Limb (tissue), 2 donors: ENCODE measurements at regions not wholly inside any gene's neighbourhood (a gene's known extent, or its start where the extent isn't known, plus 50 kb on each side); places are given as distances from the start of the nearest gene placed in this dataset.
"Not testable (repeated sequence)": the region's sequence is repeated elsewhere in the genome, so short reads cannot be mapped to it uniquely, and the experiment has no call there.

ENCODE experiments used
- DNase-seq, 2 donors: peaks; one replicate each; pipeline ENCODE4 v3.0.0-alpha.2; 2016; ENCODE audit errors: extremely low spot score in 2 of 2

DNA sequence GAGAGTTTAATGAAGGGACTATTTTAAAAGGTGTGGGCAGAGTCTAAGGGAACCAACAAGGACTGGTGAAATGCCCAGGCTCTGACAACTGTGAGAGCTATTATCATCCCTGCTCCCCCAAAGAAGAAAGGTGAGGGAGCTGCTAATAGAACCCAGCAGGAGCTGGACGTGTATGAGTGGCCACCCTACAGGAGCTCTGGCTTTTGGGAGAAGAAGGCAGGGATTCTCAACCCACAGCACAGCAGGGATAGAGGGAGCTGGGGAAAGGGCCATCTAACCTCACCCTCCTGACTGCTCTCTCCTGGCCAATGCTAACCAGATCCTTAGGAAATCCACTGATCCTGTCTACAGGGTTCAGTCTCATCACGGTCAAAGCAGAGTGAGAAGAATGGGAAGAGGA lies 57.1 kb downstream of the GRIN2B start:
- DNase-seq: no peak

DNA sequence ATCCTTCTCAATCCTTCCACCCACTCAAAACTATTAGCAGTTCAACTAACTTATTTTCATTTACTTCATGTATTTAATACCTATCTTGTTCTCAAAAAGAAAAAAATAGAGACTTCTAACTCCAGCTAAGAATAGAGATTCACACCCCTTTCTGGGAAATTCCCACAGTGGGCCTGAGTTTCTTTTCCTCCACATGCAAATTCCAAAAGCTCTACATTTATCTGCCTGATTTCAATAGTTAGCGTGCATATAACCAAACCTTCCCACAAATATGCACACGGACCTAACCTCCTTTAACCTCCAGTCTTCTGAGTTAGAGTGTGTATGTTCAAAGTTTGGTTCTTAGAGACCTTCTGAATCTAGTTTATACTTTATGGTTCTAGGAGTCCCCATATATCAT lies 62.5 kb downstream of the GRIN2B start:
- no peak for DNase-seq

DNA sequence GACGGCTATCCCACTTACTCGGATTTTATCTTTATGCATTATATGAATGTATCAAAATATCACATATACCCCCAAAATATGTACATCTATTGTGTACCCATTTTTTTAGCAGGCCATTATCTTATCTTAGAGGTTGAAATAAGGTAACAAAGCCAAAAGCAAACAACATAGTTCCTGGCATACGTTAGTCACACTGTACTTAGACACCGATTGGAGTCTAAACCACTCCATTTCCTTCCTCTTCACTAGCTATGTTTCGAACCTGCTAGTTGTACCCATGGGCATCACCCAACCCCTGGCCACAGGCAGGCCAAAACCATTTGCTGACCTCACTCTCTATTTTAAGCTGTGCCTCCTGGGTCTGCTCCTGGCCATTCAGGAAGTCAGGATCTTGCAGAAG lies 66.3 kb downstream of the GRIN2B start:
- no peak for DNase-seq

DNA sequence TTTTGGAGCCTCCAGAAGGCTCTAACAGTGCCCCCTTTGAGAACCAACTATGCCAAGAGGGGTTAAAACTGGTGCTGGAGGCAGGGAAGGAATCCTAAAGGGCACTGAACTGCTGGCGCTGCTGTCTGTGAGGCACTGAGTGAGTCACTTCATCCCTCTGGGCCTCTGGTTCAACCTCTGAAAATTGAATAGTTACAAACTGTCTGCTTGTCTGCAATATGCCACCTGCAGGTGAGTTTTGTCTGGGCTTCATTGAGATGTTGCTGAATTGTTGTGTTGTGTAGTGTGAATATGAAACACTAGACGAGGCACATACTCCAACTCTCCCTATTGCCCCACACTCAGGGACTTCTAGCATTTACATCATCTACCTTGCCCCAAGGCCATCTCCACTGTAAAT lies 68.0 kb downstream of the GRIN2B start:
- no peak for DNase-seq

DNA sequence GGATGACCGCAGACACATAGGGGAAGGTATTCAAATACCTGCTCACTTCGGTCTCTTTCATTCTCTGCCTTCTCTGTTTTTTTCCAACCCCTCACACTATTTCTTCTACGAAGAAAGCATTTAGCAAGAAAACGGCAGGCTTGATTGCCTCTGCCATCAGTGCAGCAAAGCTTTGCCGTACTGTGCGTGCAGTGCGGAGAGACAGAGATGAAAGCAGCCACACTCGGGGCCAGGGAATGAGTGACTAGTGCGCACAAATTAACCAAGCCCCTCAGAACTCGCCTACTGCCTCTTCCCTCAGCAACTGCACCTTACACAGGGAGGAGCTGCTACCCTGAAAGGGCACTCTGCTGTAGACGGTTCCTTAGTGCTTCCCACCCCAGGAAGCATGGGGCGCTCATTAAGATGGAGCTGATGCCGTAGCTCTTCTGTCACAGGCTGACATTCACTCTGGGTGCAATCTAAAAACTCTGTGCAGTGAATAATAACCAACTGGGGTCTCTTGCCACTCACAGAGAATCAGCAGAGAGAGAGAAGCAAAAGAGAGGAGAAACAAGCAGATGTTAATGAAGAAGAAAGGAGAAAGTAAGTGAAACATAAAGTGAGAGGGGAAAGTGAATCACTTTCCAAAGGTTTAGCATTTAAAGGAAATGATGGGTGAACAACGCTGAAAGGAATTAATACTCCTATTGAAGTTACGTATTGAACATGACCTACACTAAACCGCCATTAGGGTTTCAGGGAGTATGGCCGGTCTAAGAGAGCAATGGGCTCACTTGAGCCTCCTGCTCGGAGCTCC lies 69.4 kb downstream of the GRIN2B start:
- DNase-seq: no peak

DNA sequence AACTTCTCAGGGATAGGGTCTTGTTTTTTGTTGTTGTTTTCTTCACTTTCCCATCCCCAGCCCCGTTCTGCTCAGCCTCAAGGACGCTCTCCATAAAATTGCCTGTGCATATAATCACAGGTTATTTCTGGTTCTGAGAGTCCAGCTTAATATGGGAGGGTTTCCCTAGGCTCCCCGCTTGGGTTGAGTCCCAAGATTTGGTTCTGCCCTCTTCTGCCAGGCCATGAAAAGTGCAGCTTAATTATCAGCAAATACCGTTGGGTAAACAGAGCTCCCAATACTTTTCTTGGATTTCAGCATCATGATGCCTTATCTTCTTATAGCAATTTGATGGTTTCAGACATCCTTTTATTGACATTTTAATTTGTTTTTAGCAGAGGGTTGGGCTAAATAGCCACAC lies 75.6 kb downstream of the GRIN2B start:
- no peak for DNase-seq

DNA sequence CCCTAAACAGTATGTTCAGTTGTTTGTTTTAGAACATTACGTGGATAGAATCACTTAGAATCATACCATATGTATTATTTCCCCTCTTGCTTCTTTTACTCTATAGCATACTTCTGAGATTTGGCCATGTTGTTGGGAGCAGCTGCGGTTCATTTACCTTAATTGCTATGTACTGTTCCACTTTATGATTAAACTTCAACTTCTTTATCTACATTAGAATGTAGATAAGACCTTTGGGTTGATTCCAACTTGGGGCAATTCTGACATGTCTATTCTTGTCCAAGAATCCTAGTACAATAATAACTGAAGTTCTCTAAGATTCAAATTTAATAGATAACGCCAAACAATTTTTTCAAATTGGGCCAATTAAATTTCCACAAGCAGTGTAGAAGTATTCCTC lies 80.7 kb downstream of the GRIN2B start:
- no peak for DNase-seq

DNA sequence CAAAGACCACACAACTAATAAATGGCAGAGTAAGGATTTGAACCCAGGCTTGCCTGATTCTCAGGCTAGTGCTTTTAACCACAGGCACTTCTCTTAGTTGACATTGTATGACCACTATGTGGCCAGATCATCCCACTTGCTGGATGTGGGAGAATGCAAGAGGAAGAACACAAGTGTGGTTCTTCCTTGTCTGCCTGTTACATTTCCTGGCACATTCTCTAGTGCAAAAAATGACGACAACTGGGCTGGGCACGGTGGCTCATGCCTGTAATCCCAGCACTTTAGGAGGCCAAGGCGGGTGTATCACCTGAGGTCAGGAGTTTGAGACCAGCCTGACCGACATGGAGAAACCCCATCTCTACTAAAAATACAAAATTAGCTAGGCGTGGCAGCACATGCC lies 83.0 kb downstream of the GRIN2B start:
- not testable (repeated sequence) for DNase-seq

DNA sequence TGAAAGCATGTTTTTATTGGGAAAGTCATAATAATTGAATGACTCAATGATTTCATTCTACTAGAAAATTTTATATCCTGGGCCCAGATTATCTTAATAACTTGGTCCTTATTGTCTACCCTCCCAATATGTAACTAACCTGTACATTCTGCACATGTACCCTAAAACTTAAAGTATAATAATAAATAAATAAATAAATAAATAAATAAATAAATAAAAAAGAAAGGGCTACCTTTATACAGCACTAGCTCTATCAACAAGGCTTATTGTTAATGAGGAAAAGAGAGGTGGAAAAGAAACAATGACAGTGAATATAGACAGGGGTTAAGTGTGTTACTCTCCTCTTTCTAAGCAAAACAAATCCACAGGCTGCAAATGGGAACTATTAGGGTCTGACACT lies 83.6 kb downstream of the GRIN2B start:
- no peak for DNase-seq

DNA sequence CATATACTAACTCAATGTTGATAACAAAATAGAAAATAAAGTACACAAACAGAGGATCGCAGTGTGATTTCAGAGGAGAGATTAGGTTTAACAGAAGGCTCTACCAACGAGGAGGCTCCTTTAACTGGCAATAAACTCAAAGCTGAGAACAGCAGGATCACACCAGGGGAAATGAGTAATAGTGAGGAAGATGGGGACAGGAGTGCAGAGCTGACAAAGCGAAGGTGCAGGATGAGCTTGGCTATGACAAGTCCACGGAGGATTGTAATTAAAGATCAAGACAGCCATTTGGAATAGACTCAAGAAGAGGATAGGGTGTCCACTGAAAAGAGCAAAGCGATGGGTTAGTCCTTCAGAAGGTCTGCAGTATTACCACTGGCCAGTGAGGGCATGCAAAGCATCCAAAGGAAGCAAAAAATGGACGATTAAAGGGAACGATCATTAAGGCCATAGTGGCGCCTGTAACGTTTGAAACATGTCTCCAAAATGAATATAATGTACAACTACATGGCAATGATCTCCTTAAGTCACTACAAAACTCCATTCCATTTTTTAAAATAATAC lies 85.3 kb downstream of the GRIN2B start:
- DNase-seq: no peak

DNA sequence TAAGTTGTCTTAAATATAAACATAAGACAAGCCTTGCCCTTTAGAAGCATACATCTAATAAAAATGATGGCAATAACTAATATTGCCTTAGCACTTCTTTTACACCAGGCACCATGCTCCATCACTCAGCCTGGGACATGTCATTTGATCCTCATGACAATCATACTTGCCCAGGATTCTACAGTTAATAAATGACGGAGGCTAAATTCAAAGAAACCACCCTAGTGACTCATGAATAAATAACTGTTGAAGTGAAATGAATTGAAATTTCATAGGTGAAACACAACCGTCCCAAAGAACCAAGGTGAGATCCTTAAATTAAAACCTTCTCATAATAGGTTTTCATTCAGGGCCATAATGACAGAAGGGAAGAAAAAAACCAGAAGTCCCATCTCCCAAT lies 89.5 kb downstream of the GRIN2B start:
- DNase-seq: no peak

DNA sequence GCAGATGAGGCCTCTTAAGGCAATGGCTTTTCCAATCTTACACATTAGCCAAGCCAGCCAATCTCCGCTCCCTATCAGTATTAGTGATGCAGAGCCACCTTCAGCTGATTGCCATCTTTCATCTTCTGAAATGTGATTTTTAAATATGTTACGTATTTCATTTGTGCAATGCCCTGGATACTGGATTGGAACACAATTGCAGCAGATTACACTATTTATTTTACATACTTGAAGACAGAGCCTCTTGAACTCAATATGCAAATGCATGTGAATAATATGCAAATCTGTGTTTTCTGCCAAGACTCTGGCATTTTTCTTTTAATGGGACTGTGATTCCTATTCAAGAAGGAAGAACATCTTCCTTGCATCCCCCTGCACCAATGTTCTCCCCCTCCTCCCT lies 90.5 kb downstream of the GRIN2B start:
- no peak for DNase-seq

DNA sequence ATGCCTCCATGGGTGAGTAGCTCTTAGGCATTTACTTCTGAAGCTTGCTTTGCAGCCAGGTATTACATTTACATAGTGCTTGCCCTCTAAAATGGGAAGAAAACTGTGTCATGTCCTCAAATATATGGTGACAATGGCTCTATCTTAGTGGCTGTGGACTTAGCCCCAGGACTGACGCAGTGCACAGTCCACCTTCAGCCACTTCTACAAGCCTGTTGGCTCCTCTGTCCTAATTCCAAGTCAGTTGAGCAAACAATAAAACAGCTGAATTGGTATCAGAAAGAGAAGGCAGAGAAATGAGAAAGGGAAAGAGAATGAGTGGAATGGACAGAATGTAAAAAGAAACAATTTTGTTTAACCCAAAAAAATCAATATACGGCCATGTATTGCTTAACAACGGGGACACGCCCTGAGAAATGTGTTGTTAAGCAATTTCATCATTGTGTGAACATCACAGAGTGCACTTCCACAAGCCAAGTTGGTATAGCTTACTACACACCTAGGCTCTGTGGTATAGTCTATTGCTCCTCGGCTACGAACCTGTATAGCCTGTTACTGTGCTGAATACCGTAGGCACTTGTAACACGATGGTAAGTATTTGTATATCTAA lies 93.5 kb downstream of the GRIN2B start:
- no peak for DNase-seq

DNA sequence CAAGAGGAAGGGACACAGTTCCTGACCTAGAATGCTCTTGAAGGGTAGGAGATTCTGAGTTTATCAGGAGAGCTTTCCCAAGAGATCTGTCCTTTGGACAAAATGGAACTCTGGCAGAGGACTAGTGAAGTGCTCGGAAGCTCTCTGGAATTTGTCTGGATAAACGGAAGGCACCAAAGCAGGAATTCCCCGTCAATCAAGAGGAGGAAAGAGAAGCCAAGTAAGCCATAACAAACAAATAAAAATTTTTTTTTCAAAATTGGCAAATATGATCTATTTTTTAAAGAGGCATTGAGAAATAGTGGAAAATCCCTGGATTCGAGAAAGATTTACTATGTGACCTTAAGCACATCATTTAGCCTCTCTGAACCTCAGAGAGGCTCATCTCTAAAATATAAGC lies 99.2 kb downstream of the GRIN2B start:
- DNase-seq: no peak

DNA sequence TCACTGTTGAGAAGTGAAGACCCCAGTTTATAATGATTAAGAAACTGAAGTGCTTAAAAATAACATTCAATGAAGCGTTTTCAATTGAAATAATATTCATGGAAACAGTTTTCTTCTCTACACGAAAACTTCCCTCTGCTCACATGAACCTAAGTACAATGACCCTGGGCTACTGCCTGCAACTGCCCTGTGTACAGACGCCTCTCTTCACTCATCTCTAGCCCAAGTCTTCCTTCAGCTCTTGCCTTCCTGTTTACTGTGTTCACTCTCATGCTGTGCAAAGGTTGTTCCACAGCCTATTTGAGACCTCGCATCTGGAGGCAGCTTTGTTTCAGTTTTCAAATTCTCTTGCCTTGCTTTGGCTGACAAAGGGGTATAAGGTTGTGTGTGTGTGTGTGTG lies 100.8 kb downstream of the GRIN2B start:
- no peak for DNase-seq

DNA sequence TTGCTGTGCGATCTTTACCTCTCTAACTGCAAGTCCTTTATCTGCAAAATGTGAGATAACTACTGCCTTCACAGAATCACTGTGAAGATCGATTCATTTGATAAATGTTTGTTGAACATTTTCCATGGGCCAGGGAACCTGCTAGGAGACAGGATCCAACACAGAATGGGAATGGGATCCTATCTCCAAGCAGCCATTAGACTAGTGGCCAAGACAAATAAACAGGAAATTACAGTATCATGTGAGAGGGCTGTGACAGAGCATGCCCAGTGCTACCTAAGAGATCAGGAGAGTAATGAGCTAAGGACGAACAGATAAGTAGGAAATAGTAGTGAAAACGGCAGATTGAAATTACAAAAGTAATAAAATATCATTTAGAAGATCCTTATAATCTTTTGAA lies 105.7 kb downstream of the GRIN2B start:
- no peak for DNase-seq

DNA sequence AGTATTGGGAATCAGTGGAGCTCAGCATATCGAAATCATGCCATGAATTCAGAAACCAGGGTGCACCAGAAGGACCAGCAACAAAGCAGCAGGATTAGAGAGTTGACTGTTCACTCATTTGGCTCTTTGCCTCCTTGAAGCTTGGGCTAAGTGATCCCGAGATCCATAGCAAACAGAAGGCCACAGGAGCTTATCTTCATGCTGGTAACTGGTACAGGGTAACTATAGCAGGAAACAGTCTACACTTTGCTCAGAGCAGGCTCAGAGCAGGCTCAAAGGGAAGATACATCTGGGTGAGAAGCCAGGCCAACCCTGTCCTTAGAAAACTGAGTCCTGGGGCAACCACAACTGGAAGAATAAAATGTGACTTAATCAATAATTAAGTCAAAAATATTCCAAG lies 111.1 kb downstream of the GRIN2B start:
- no peak for DNase-seq

DNA sequence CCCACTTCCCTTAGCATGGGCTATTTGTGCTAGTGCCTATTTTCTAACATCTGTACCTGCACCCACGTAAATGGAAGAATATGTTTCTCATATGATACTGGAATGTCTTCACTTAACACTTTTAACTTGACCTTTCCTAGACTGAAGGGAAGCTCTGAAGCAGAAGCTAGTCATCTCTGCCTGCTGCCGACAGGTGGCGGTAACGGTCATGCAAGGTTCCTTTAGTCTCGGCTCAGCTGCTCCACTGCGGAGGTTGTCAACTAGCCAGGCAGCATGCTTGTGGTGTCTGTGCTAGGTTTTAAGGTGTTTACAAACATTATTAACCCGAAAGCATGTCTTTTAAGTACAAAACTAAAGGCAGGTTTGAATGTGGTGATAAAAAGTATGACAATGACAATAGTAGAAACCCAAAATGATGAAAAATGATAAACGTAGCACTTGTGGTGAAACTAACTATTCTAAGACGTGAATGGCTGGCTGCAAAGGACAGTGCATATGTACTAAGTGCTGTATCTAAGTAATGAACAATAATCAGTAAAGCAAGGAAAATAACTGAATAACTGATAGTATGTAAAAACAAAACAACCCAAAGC lies 117.2 kb downstream of the GRIN2B start:
- DNase-seq: peak; percentile 78 to 84

DNA sequence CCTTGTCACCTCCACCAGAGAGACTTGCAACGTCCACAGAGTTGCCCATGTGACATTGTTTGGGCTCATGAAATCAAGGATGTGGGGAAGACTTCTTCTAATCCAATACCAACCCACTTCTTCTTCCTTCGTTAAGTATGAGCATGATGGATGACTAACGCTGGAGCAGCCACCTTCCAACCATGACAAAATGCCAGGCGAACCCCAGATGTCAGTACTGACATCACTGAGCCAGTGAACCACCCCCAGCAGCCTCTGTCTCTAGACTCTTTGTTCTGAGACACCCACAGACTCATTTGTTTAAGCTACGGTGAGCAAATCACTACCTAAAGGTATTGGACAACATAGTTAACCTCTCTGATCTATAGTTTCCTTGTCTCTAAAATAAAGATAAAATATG lies 123.7 kb downstream of the GRIN2B start:
- no peak for DNase-seq

DNA sequence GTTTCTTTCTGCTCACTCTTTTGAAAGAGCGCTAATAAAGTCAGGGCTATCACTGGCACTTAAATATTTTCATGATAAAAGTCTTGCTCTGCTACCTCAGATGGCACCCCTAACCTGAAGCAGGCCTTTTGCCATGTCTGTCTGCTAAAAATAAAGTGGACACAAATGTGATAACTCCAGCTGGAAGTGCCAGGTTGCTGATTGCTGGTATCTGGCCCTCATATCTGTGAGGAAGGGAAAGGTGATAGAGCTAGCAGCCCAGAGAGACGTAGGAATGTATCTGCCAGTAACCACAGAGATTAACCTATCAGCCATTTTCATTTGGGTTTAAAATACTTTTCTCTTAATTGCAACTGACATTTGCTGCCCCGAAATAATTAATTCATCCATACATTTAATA lies 127.9 kb downstream of the GRIN2B start:
- DNase-seq: no peak

DNA sequence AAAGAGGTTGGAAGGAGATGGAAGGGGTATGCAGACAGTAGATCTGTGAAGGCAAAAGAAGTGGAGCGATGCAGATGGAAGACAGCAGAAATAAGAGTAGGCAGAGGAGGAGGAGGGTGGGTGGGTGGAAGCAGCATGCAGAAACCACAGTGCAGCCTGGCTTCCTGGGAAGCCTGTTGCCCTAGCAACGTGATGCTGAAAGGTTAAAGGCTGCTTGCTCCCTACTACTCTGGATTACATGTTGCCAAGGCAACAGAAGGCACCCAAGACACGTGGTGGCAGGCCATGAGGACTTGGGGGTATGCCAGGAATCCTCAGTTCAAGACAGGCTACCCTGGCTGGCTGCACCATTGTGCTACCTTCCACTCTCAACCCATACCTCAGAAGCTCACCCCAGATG lies 129.6 kb downstream of the GRIN2B start:
- DNase-seq: no peak

DNA sequence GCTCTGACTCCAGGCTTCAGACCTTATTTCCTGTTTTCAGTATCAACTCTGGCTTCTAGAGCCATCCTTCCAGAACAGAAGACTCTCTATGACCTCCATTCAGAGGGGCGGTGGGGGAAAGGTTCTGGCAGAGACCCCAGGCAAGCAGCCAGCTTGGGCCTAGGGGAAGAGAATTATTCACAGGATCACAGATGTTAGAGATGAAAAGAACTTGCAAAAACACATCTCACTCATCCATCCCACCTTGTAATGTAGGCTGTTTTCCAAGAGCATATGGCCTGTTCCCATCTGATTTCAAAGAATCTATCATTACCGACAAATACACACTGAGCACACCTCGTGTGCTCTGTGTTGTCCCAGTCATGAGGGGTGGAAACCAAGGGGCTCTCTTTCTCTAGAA lies 131.9 kb downstream of the GRIN2B start:
- DNase-seq: peak in 1 of 2 donors; percentile 38

DNA sequence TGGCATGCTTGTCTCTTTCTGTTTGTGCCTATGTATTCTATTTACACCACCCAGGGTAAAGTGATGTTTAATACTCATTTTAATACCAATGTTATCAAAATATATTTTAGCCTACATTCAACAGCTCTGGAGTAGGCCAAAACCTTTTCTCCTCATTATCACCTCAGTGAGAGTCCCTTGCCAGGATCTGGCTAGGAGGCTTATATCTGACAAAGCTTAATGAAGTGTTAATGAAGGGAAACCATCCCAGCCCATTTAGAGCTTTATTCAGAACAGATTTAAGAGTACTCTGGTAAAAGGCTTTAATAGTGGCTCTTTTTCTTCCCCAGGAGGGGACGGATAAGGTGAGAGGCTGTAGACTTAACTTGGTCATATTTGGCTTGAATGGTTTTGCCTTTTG lies 137.6 kb downstream of the GRIN2B start:
- DNase-seq: no peak
